GF-D8 (cell line): ENCODE measurements at regions not wholly inside any gene's neighbourhood (a gene's known extent, or its start where the extent isn't known, plus 50 kb on each side); places are given as distances from the start of the nearest gene placed in this dataset.

Experiments used
- DNase-seq: peaks from one replicate; lab custom pipeline; 2025; lab: John Stamatoyannopoulos, UW

DNA sequence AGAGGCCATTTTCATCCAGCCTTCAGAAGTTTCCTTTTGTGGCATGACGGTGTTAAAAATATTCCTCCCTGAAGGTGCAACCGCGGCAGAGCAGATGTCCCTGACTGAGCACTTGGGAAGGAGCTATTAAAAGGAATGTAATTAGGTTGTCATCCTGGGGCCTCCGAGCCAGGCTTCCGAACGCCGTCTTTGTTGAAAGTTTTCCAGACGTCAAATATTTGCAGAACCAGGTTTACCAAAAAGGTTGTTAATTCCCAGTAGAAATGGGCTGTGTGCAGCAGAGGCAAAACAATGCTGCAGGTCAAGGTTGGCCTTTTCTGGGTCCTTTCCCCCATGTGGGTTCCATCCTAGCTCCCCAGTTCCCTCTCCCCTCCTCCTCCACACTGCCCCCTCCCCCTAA lies 88.8 kb upstream of the CALM2 start:
- no peak for DNase-seq

DNA sequence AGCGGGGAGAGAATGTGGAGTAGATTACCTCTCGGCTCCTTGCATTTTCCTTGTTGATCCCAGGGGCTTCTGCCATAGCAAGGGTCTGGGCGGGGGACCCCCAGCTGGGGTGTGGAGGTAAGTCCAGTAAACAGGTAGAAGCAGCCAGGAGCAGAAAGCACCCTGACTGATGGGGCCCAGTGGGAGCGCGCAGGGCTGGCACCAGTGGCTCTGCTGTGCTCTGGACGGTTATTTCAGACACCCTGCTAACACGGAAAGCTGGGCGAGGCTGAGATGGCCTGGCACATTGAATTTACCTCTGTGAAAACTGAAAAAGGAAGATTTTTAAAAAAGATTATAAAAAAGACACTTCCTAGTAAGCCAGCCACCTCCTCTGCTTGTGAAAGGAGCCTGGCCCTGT lies 88.4 kb upstream of the CALM2 start:
- no peak for DNase-seq

GRCh38 chr2:47264143-47264542 lies 87.8 kb upstream of the CALM2 start:
- DNase-seq = no peak

DNA sequence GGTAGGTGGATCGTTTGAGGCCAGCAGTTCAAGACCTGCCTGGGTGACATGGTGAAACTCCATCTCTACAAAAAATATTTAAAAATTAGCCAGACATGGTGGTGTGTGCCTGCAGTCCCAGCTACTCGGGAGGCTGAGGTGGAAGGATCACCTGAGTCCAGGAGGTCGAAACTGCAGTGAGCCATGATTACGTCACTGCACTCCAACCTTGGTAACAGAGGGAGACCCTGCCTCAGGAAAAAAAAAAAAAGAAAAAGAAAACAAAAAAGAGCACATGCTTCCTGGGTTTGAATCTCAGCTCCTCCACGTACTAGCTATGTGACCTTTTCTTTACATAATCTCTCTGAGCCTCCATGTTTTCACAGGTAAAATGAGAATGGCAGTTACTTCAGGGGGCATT lies 86.3 kb upstream of the CALM2 start:
- DNase-seq = no peak

GRCh38 chr2:47260971-47261370 lies 84.7 kb upstream of the CALM2 start:
- no peak for DNase-seq

GRCh38 chr2:47259829-47260228 lies 83.5 kb upstream of the CALM2 start:
- DNase-seq = no peak

- DNase-seq = no peak
Observed at GRCh38 chr2:47257946-47258348, 81.6 kb upstream of the CALM2 start.

GRCh38 chr2:47256416-47257087 lies 80.2 kb upstream of the CALM2 start:
- DNase-seq = no peak

- no peak for DNase-seq
Observed at GRCh38 chr2:47255794-47256193, 79.5 kb upstream of the CALM2 start.

GRCh38 chr2:47254464-47254863 lies 78.2 kb upstream of the CALM2 start:
- DNase-seq = no peak

GRCh38 chr2:47253447-47253846 lies 77.1 kb upstream of the CALM2 start:
- no peak for DNase-seq

DNA sequence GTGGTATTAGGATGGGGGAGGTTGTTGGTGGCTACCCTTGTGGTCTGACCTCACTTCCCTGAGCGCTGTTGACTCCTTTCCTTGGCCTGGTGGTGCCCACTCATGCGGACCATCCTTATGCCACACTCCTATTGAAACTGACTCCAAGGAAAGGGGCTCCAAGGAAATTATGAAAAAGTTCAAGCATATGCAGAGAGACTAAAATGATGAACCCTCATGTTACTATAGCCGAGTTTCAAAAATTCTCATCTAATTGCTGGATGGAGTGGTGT lies 75.0 kb upstream of the CALM2 start:
- DNase-seq = no peak

DNA sequence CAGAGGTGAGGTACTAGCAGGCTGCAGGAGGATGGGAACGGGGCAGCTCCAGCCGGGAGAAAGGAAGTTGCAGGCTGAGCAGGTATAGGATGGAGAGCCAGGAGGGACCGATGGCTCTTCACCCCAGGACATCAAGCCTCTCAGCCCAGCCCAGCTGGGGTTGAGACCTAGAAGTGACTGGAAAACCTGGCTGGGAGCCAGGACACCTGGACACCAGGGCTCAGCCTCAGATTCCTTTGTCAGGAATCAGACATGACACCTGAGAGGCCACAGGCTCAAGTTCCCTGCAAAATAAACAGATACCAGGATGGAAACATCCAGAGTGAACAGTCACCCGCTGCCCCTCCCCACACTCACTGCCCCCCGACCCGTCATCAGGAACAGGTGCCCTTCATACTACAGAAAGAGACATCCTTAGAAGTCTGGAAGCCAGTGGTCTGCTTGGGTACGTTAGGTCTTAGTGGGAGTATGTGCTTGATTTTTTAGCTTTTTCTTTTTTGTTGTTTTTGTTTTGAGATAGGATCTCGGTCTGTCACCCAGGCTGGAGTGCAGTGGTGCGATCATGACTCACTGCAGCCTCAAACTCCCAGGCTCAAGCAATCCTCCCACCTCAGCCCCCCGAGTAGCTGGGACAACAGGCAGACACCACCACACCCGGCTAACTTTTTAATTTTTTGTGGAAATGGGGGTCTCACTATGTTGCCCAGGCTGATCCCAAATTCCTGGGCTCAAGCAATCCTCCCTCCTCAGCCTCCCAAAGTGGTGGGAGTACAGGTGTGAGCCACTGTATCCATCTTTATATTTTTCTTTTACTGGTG lies 74.5 kb upstream of the CALM2 start:
- no peak for DNase-seq

GRCh38 chr2:47249931-47250330 lies 73.6 kb upstream of the CALM2 start:
- no peak for DNase-seq

DNA sequence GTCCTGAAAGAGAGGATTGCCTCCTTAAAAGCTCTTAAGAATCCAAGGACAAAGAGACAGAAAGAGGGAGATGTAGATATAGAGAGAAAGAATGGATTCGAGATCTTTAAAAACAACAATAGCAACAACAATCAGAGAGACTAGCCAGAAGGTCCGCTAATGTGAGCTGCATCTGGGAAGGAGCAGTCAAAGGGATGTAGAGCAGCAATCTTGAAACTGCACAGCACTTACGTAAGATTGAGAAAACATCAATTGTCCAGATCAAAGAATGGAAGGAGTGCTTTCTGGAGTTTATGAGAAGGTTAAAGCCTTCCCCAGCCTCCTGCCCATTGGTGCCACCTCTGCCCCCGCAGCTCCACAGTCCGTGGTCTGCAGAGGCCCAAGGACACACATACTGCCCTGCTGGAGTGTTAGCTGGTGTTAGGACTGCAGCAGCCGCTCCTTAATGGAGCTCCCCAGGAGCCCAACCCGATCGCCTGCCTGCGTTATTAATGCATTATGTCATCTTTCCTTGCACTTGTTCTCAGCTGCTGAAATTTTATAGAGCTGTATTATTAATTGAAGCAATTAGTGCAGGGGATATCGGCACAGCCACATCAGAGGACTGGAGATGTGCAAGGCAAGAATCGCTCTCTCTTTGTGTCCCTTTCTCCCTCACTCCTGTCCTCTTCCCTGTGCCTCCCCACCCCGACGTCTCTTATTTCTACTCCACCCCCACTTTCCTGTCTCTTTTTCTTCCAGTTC lies 73.0 kb upstream of the CALM2 start:
- DNase-seq = no peak

- DNase-seq = no peak
Observed at GRCh38 chr2:47243596-47244323, 67.4 kb upstream of the CALM2 start.

DNA sequence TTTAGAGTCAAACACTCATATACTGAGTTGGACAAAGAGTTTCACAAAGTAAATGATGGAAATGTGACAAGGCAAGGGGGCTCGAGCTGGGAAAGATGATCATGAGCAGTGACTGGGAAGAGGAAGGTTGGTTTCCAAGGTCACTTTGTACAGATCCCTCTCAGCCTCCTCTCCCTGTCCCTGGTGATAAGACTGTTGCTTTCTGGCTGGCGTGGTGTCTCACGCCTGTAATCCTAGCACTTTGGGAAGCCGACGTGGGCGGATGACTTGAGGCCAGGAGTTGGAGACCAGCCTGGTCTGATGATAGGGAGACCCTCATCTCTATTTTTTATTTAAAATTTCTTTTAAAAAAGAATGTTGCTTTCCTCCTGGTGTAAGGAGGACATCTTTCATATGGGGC lies 65.4 kb upstream of the CALM2 start:
- no peak for DNase-seq

DNA sequence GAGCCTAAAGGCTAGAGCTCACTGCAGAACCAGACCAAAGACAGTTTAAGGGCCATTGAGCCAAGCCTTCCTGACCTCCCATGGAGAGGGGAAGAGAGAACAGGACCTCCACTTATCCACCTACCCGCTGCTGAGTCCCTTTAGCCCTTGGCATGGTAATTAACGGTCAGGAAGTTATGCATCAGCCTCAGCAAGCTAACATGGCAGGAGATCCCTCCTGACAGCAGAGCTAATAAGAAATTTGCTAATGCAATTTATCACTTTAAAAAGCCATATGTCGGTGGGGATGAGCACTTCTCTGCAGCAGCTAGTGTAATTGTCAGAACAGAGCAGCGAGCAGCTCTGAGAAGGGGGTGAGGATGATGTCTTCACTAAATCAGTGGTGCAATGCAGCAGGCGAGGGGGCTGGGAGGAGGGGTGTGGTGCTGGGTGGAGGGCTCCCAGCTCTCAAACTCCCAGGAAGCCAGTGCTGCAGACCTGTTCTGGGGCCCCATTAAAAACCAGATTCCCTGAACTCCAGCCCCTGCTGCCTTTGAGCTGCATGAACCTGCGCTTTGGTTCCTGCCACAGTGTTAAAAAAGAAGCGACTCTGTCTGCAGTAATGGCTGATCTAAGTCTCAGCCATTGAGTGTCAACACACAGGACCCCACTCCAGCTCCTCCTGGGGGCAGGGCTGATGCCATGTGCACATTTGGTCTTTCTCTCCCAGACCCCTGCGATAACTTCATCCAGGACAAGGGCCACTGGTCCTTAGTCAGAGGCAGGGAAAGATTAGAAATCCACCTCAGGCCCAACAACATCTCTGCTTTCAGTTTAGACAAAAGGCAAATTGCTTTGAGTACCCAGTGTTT lies 63.0 kb upstream of the CALM2 start:
- no peak for DNase-seq

DNA sequence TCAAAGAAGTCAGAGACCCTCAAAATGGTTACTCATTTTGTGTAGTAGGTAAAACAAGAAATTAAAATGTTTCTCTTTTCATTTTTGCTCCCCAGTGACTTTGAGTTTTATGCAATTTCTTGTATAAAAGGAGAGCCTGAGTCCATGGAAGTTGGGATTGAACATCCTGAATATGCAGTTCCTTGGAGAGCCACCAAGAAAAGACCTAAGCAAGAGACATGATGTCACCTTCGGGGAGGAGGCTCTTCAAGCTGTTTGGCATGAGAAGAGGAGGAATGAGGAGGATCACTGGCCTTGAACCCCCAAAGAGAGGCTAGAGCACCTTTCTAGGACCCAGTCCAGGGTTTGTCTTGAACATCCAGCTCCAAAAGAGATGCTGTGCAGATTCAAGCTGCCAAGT lies 62.3 kb upstream of the CALM2 start:
- no peak for DNase-seq

DNA sequence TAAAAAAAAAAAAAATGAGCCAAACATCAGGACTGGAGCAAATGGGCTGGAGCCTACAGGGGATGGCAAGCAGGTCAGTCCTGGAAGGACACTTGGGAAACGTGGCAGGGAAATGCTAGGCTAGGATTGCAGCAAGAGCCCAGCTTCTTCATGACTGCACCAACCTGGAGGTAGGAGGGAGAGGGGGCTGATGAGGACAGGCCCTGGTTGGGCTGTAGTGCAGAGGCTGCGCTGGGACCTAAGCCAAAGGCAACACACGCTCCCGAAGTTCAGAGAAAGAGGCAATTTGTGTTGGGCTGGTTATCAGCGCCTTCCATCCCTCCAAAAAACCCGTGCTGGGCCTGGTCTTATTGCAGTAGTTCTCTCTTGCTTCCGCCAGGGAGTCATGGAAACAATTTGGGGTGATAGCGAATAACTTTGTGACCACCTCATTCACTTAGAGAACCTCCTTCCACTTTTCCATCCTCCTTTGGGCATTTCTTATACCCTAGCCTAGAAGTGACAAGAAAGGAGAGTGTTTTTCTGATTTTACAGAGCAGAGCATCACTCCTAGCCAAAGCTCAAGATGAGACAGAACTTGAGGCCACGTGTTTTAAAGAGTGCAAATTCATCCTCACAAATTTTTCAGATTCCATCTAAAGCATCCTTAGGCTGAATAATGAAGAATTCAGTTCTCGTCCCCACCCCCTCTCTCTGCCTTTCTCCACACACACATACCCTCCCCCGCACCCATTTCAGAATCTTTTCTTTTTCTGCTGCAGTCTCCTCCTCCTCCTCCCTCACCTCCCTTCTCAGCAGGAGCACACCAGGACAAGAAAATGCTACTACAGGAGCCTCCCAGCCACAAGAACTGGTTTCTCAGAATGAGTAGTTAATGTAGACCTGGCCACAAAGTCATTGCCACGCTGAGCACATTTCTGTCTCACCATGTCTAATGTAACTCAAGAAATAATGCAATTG lies 61.3 kb upstream of the CALM2 start:
- DNase-seq = no peak
